Esophagus squamous epithelium (tissue), 4 donors: ENCODE measurements at regions not wholly inside any gene's neighbourhood (a gene's known extent, or its start where the extent isn't known, plus 50 kb on each side); places are given as distances from the start of the nearest gene placed in this dataset.

Source experiments
- CTCF ChIP-seq, 6 experiments: fragments of 450-650 bp in 4 of 6; fragments of 200-600 bp in 2 of 6; sonication (generic) in 2 of 6; IDR thresholded peaks; one replicate each; pipeline ENCODE4 v1.5.1; 2016 to 2019; ENCODE audit warnings: antibody characterized with exemption in 6 of 6, mild to moderate bottlenecking in 4 of 6, moderate library complexity in 4 of 6
- POLR2A ChIP-seq, 4 donors: fragments of 450-650 bp; IDR thresholded peaks; one replicate each; pipeline ENCODE4 v1.6.1; 2017; ENCODE audit warnings: antibody characterized with exemption in 4 of 4, mild to moderate bottlenecking in 4 of 4, moderate library complexity in 3 of 4

GRCh38 chr5:155530046-155530445, 516.5 kb downstream of the KIF4B start:
- no peak for TF ChIP-seq POLR2A (IDR thresholded peaks at IDR 0.05)
- no peak for TF ChIP-seq CTCF (IDR thresholded peaks at IDR 0.05)
